T-cell (primary cell): ENCODE measurements at regions not wholly inside any gene's neighbourhood (a gene's known extent, or its start where the extent isn't known, plus 50 kb on each side); places are given as distances from the start of the nearest gene placed in this dataset.

Experiments used
- ATAC-seq, 4 experiments: fragments of 200-7000 bp in 3 of 4; fragments of 150-1000 bp in 1 of 4; cut with Tn5 transposase; replicated peaks in 1 of 4; 1 replicate in 3 of 4; 2 replicates in 1 of 4; pipeline ENCODE4 v1.10.0; 2021; ENCODE audit warnings: moderate library complexity in 3 of 4, mild to moderate bottlenecking in 2 of 4, moderate number of reproducible peaks in 1 of 4
- CTCF ChIA-PET, 2 donors: fragments of 300-600 bp; sonication (Branson Sonifier 250); formaldehyde crosslinking; loops; one replicate each; lab custom pipeline; 2022; ENCODE audit warnings: antibody characterized with exemption in 2 of 2; lab: Charles Lee
- POLR2A ChIA-PET, 2 donors: fragments of 300-600 bp; sonication (Branson Sonifier 250); formaldehyde crosslinking; loops; one replicate each; lab custom pipeline; 2022; ENCODE audit warnings: antibody characterized with exemption in 2 of 2; lab: Charles Lee
- DNase-seq, 35 experiments: peaks; one replicate each; pipeline versions ENCODE4 v3.0.0 to v3.0.0-alpha.2; 2013 to 2023
- H3K27ac ChIP-seq: one replicate; pipeline ENCODE4 v1.5.1; 2013; ENCODE audit warnings: low read length
- H3K27me3 ChIP-seq, 2 experiments: replicated peaks in 1 of 2; 1 replicate in 1 of 2; 2 replicates in 1 of 2; pipeline versions ENCODE4 v1.6.1 to v1.7.0; 2013; ENCODE audit warnings: low read length in 1 of 2, mixed read lengths in 1 of 2; ENCODE audit not compliant: control insufficient read depth in 2 of 2, insufficient read depth in 2 of 2; ENCODE audit errors: extremely low read depth in 1 of 2
- H3K36me3 ChIP-seq, 2 donors: 1 replicate in 1 of 2; 2 replicates in 1 of 2; pipeline versions ENCODE4 v1.6.1 to v1.7.0; 2013; ENCODE audit warnings: low read length in 1 of 2; ENCODE audit not compliant: control insufficient read depth in 2 of 2, insufficient read depth in 1 of 2; ENCODE audit errors: extremely low read depth in 1 of 2
- H3K4me1 ChIP-seq, 2 experiments: 1 replicate in 1 of 2; 2 replicates in 1 of 2; pipeline versions ENCODE4 v1.6.1 to v1.7.0; 2013; ENCODE audit warnings: low read length in 2 of 2, mixed read lengths in 1 of 2; ENCODE audit not compliant: insufficient read depth in 2 of 2, control insufficient read depth in 1 of 2; ENCODE audit errors: extremely low read depth in 1 of 2
- H3K4me3 ChIP-seq, 2 donors: 1 replicate in 1 of 2; 2 replicates in 1 of 2; pipeline versions ENCODE4 v1.5.1 to v1.7.0; 2013; ENCODE audit warnings: mild to moderate bottlenecking in 2 of 2, low read length in 1 of 2, moderate library complexity in 1 of 2; ENCODE audit not compliant: control insufficient read depth in 1 of 2; ENCODE audit errors: extremely low read depth in 1 of 2
- H3K9me3 ChIP-seq: 2 replicates; pipeline ENCODE4 v1.7.0; 2013
- H3K27ac Mint-ChIP-seq, 2 donors: one replicate each; pipeline ENCODE4 v1.8.0; 2020 to 2021; ENCODE audit warnings: mild to moderate bottlenecking in 2 of 2, mixed read lengths in 2 of 2
- H3K27me3 Mint-ChIP-seq, 2 donors: one replicate each; pipeline ENCODE4 v1.8.0; 2021 to 2022; ENCODE audit warnings: mixed read lengths in 2 of 2
- H3K36me3 Mint-ChIP-seq: one replicate; pipeline ENCODE4 v1.8.0; 2021; ENCODE audit warnings: mixed read lengths
- H3K4me1 Mint-ChIP-seq, 3 donors: one replicate each; pipeline ENCODE4 v1.8.0; 2020 to 2022; ENCODE audit warnings: mixed read lengths in 3 of 3, mild to moderate bottlenecking in 1 of 3
- H3K4me3 Mint-ChIP-seq, 3 donors: one replicate each; pipeline ENCODE4 v1.8.0; 2020 to 2022; ENCODE audit warnings: mild to moderate bottlenecking in 3 of 3, mixed read lengths in 3 of 3, moderate library complexity in 3 of 3
- H3K9me3 Mint-ChIP-seq, 3 donors: one replicate each; pipeline ENCODE4 v1.8.0; 2020 to 2022; ENCODE audit warnings: mixed read lengths in 3 of 3
- WGBS: methylation state at CpG from one replicate; pipeline ENCODE4 v1.1.5; 2013; ENCODE audit warnings: missing lambda C conversion rate; ENCODE audit not compliant: insufficient coverage; 5-methylcytosine and 5-hydroxymethylcytosine counted together

DNA sequence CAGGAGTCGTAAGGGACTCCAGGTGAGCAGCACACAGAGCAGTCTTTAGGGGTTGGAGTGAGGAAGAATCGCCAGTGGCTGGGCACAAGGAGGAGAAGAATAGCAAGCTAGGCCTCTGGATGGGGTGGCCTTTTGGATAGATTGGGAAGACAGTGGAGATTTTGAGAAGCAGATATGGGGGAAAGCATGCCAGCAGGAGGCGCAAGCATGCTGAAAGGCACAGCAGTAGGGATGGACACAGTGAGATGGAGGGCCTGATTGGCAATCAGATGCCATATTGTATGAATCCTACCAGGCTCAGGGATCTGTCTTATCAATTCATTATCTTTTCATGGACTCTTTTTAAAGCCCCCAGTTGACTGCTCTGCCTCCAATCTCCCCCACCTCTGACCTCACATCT is 60.4 kb upstream of the MAGEA4 start:
- Histone ChIP-seq H3K27me3 (no peaks in the 10 kb centered on the region), H3K27ac (no peak overlapping the region), H3K4me3 (no peak overlapping the region), H3K4me1 (no peaks in the 10 kb centered on the region), H3K9me3 (no peaks in the 10 kb centered on the region), H3K36me3 (no peaks in the 10 kb centered on the region)
- no peak for DNase-seq
- 92% methylated on average over 2 of the region's 3 CpGs for WGBS
- ChIA-PET POLR2A (no interaction called here), CTCF (no interaction called here)
- Mint-ChIP-seq H3K36me3 (no peaks in the 10 kb centered on the region), H3K4me1 (no peaks in the 10 kb centered on the region), H3K27me3 (peaks cover 0 to 24% of the 10 kb centered on the region in 2 donors), H3K9me3 (peaks cover 0 to 4% (median 0%) of the 10 kb centered on the region in 3 donors), H3K27ac (no peak overlapping the region), H3K4me3 (no peak overlapping the region)
- no peak for ATAC-seq

- H3K27ac ChIP-seq: no peak overlapping the region
- no peaks in the 10 kb centered on the region for H3K27me3 ChIP-seq
- H3K4me1 ChIP-seq: no peaks in the 10 kb centered on the region
- H3K4me3 Mint-ChIP-seq: no peak overlapping the region
- H3K27me3 Mint-ChIP-seq: peaks cover 0 to 9% of the 10 kb centered on the region in 2 donors
- CTCF ChIA-PET: no interaction called here
- H3K27ac Mint-ChIP-seq: no peak overlapping the region
- H3K4me3 ChIP-seq: no peak overlapping the region
- POLR2A ChIA-PET: no interaction called here
- no peaks in the 10 kb centered on the region for H3K9me3 Mint-ChIP-seq
- H3K36me3 ChIP-seq: no peaks in the 10 kb centered on the region
- no peaks in the 10 kb centered on the region for H3K36me3 Mint-ChIP-seq
- no CpG with 5 or more reads among the region's 4 CpGs for WGBS
- ATAC-seq: no peak
- no peaks in the 10 kb centered on the region for H3K4me1 Mint-ChIP-seq
- no peaks in the 10 kb centered on the region for H3K9me3 ChIP-seq
- DNase-seq: no peak
Measured at GRCh38 chrX:151854726-151855495, 57.8 kb upstream of the MAGEA4 start.

DNA sequence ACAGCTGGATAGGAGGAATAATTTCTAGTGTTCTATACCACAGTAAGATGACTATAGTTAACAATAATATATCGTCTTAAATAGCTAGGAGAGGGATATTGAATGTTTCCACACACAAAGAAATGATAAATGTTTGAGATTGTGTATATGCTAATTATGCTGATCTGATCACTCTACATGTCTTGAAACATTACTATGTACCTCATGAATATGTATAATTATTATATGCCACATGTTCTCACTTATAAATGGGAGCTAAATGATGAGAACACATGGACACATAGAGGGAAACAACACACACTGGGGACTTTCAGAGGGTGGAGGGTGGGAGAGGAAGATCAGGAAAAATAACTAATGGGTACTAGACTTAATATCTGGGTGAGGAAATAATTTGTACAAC is 53.2 kb upstream of the MAGEA4 start:
- DNase-seq (no peak), ATAC-seq (no peak)
- ChIA-PET CTCF (no interaction called here), POLR2A (no interaction called here)
- no peaks in the 10 kb centered on the region for H3K27me3 ChIP-seq
- Mint-ChIP-seq H3K4me3 (no peak overlapping the region), H3K9me3 (no peaks in the 10 kb centered on the region), H3K4me1 (no peaks in the 10 kb centered on the region), H3K27ac (no peak overlapping the region), H3K36me3 (no peaks in the 10 kb centered on the region), H3K27me3 (peaks cover 0 to 4% of the 10 kb centered on the region in 2 donors)
- no peak overlapping the region for H3K27ac ChIP-seq
- no CpG with 5 or more reads among the region's 1 CpG for WGBS
- no peaks in the 10 kb centered on the region for H3K36me3 ChIP-seq
- H3K4me3 ChIP-seq: no peak overlapping the region
- H3K4me1 ChIP-seq: no peaks in the 10 kb centered on the region
- H3K9me3 ChIP-seq: no peaks in the 10 kb centered on the region

DNA sequence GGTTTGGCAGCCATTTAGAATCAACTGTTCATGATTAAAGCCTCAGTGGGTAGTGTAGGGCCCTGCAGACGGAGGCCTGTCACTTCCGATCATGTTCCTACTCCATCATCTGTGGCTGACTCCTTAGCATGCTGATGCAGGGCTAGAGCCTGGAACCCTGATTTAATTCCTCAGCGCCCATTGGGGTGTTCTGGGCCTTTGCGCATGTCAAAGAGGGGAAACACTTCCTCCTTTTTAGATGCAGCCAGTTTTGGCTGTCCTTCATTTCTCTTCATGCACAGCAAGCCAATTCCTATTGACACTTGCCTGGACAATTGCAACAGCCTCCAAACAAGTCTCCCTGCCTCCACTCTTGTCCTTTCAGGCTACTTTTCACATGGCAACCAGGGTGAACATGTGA is 51.9 kb upstream of the MAGEA4 start:
- H3K27me3 ChIP-seq: no peaks in the 10 kb centered on the region
- Mint-ChIP-seq H3K4me1 (no peaks in the 10 kb centered on the region), H3K36me3 (no peaks in the 10 kb centered on the region), H3K27ac (no peak overlapping the region), H3K9me3 (peaks cover 0 to 4% (median 0%) of the 10 kb centered on the region in 3 donors), H3K27me3 (no peaks in the 10 kb centered on the region), H3K4me3 (no peak overlapping the region)
- POLR2A ChIA-PET: no interaction called here
- H3K27ac ChIP-seq: no peak overlapping the region
- WGBS: no CpG with 5 or more reads among the region's 4 CpGs
- no peaks in the 10 kb centered on the region for H3K4me1 ChIP-seq
- DNase-seq (no peak), ATAC-seq (no peak)
- no peak overlapping the region for H3K4me3 ChIP-seq
- H3K36me3 ChIP-seq: no peaks in the 10 kb centered on the region
- CTCF ChIA-PET: no interaction called here
- no peaks in the 10 kb centered on the region for H3K9me3 ChIP-seq
